Left lung (tissue), 4 donors: ENCODE measurements at regions not wholly inside any gene's neighbourhood (a gene's known extent, or its start where the extent isn't known, plus 50 kb on each side); places are given as distances from the start of the nearest gene placed in this dataset.
"Not testable (repeated sequence)": the region's sequence is repeated elsewhere in the genome, so short reads cannot be mapped to it uniquely, and the experiment has no call there.

Source experiments
- ATAC-seq: fragments of 200-7000 bp; cut with Tn5 transposase; one replicate; pipeline ENCODE4 v1.9.1; 2020; ENCODE audit warnings: moderate library complexity
- DNase-seq, 4 donors: peaks; one replicate each; pipeline ENCODE4 v3.0.0-alpha.2; 2013 to 2020
- H3K27ac ChIP-seq, 2 donors: fragments of 200-600 bp; sonication (generic) in 1 of 2; one replicate each; pipeline versions ENCODE4 v1.5.0 to v1.8.0; 2020 to 2021
- H3K27me3 ChIP-seq, 2 donors: fragments of 200-600 bp; sonication (generic) in 1 of 2; one replicate each; pipeline versions ENCODE4 v1.5.0 to v1.8.0; 2020 to 2021
- H3K36me3 ChIP-seq, 2 donors: fragments of 200-600 bp; sonication (generic) in 1 of 2; one replicate each; pipeline versions ENCODE4 v1.5.0 to v1.8.0; 2020 to 2021
- H3K4me1 ChIP-seq, 2 donors: fragments of 200-600 bp; one replicate each; pipeline ENCODE4 v1.8.0; 2021
- H3K4me3 ChIP-seq, 2 donors: fragments of 200-600 bp; sonication (generic) in 1 of 2; one replicate each; pipeline versions ENCODE4 v1.5.0 to v1.8.0; 2020 to 2021; ENCODE audit warnings: mild to moderate bottlenecking in 1 of 2
- H3K9me3 ChIP-seq, 2 donors: fragments of 200-600 bp; sonication (generic) in 1 of 2; one replicate each; pipeline versions ENCODE4 v1.5.0 to v1.8.0; 2020 to 2021
- CTCF ChIP-seq, 2 donors: fragments of 200-600 bp; sonication (generic) in 1 of 2; IDR thresholded peaks; one replicate each; pipeline versions ENCODE4 v1.5.0 to v1.8.0; 2021; ENCODE audit warnings: antibody characterized with exemption in 2 of 2
- intact Hi-C, 2 donors: fragments of 100-400 bp; cut with DNase I; formaldehyde crosslinking; loops; one replicate each; pipeline versions ENCODE4 v1.11.2 to v1.14.2; 2022
- donor health status: DM: no; HTN: yes; CAD: no.
- donor health status: DM: no; HTN: no; CAD: no.

GRCh38 chr7:142501434-142501833 is 243.6 kb upstream of the PRSS58 start:
- Histone ChIP-seq H3K4me3 (no peak overlapping the region), H3K36me3 (no peaks in the 10 kb centered on the region), H3K9me3 (no peaks in the 10 kb centered on the region), H3K4me1 (peaks cover 0 to 9% of the 10 kb centered on the region in 2 donors), H3K27me3 (peaks cover 0 to 3% of the 10 kb centered on the region in 2 donors), H3K27ac (no peak overlapping the region)
- TF ChIP-seq CTCF (IDR thresholded peaks at IDR 0.05): no peak
- no peak for ATAC-seq
- DNase-seq: no peak
- intact Hi-C loops: no loop called here

DNA sequence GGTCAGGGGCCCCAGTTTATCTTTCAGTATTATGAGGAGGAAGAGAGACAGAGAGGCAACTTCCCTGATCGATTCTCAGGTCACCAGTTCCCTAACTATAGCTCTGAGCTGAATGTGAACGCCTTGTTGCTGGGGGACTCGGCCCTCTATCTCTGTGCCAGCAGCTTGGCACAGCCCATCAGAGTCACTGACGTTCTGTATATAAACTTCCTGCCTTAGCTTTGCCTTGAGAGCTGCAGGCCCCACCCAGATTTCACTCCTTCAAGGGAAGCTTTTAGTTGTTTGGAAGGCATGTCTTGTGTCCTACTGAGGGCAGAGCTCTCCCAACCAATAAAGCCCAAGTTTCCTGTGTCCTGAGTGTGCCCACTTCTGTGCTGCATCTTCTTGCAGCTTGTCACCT is 242.5 kb upstream of the PRSS58 start:
- Histone ChIP-seq H3K4me3 (no peak overlapping the region), H3K4me1 (peaks cover 0 to 12% of the 10 kb centered on the region in 2 donors), H3K27ac (no peak overlapping the region), H3K9me3 (no peaks in the 10 kb centered on the region), H3K27me3 (peaks cover 0 to 7% of the 10 kb centered on the region in 2 donors), H3K36me3 (no peaks in the 10 kb centered on the region)
- no peak for ATAC-seq
- TF ChIP-seq CTCF (IDR thresholded peaks at IDR 0.05): no peak
- DNase-seq: no peak
- intact Hi-C loops: no loop called here

DNA sequence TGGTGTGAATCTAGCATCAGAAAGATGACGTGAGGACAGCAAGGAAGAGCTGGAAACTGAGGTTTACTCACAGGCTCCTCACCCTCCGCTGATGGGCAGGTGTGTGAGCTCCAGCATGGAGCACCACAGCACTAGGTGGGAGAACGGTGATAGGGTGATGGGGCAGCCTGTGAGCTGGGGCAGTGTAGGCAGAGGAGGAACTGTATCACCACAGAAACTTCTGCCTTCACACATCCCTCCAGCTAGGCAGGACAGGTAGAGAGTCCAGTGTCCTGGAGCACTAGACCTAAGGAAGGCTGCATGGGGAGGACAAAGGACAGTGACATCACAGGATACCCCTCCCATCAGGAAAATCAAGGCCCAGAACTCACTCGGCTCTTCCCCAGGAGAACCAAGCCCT is 241.8 kb upstream of the PRSS58 start:
- peaks cover 0 to 12% of the 10 kb centered on the region in 2 donors for H3K4me1 ChIP-seq
- ATAC-seq (no peak), DNase-seq (no peak)
- H3K36me3 ChIP-seq: no peaks in the 10 kb centered on the region
- H3K4me3 ChIP-seq: no peak overlapping the region
- no peak overlapping the region for H3K27ac ChIP-seq
- no peaks in the 10 kb centered on the region for H3K9me3 ChIP-seq
- no peak for TF ChIP-seq CTCF (IDR thresholded peaks at IDR 0.05)
- intact Hi-C loops: no loop called here
- H3K27me3 ChIP-seq: peaks cover 0 to 7% of the 10 kb centered on the region in 2 donors

- Histone ChIP-seq H3K9me3 (no peaks in the 10 kb centered on the region), H3K27ac (no peak overlapping the region), H3K27me3 (peaks cover 0 to 7% of the 10 kb centered on the region in 2 donors), H3K4me3 (no peak overlapping the region), H3K4me1 (peaks cover 0 to 12% of the 10 kb centered on the region in 2 donors), H3K36me3 (no peaks in the 10 kb centered on the region)
- intact Hi-C loops: no loop called here
- DNase-seq: no peak
- ATAC-seq: no peak
- TF ChIP-seq CTCF (IDR thresholded peaks at IDR 0.05): no peak
Observed at GRCh38 chr7:142498364-142498763, 240.5 kb upstream of the PRSS58 start.

GRCh38 chr7:142496545-142496991 is 238.7 kb upstream of the PRSS58 start:
- Histone ChIP-seq H3K4me1 (peaks cover 0 to 12% of the 10 kb centered on the region in 2 donors), H3K4me3 (no peak overlapping the region), H3K9me3 (no peaks in the 10 kb centered on the region), H3K36me3 (no peaks in the 10 kb centered on the region), H3K27ac (no peak overlapping the region), H3K27me3 (peaks cover 0 to 7% of the 10 kb centered on the region in 2 donors)
- peak; percentile 52 to 57 for TF ChIP-seq CTCF (IDR thresholded peaks at IDR 0.05)
- DNase-seq: peak in 1 of 4 donors; percentile 24
- intact Hi-C loops: no loop called here
- ATAC-seq: peak; percentile 73

DNA sequence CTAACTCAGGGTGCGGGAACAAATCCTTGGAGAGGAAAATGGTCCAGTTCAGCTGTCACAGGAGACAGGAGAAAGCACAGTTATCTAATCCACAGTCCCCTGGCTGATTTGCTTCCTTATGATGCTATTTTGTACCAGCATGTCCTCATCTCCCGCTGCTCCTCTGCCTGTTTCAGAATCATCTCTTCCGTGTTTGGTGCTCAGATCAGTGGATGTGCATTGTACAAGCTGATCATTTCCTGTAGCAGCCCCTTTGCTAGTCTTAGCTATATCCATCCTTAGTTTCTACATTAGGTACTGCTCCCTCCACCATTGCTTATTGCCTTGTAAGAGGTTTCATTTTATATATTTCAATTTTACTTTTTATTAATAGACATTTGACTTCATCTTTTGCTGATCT is 238.0 kb upstream of the PRSS58 start:
- peaks cover 0 to 12% of the 10 kb centered on the region in 2 donors for H3K4me1 ChIP-seq
- H3K27me3 ChIP-seq, H3K27ac ChIP-seq, H3K36me3 ChIP-seq, ATAC-seq, DNase-seq, H3K4me3 ChIP-seq, H3K9me3 ChIP-seq, intact Hi-C loops: not testable (repeated sequence)

- H3K27me3 ChIP-seq, DNase-seq, H3K9me3 ChIP-seq, H3K4me3 ChIP-seq, H3K4me1 ChIP-seq, H3K36me3 ChIP-seq, ATAC-seq, intact Hi-C loops, H3K27ac ChIP-seq: not testable (repeated sequence)
Observed at GRCh38 chr7:142495301-142495700, 237.4 kb upstream of the PRSS58 start.
